Esophagus squamous epithelium (tissue), 5 donors: ENCODE measurements at regions not wholly inside any gene's neighbourhood (a gene's known extent, or its start where the extent isn't known, plus 50 kb on each side); places are given as distances from the start of the nearest gene placed in this dataset.

Source experiments
- DNase-seq: peaks from one replicate; lab custom pipeline; 2025; lab: John Stamatoyannopoulos, UW
- H3K27ac ChIP-seq, 4 donors: fragments of 200-600 bp; sonication (generic); one replicate each; pipeline ENCODE4 v1.5.1; 2016 to 2019; ENCODE audit warnings: mild to moderate bottlenecking in 1 of 4
- H3K27me3 ChIP-seq, 4 donors: fragments of 200-600 bp; sonication (generic); 1 replicate in 3 of 4; 2 replicates in 1 of 4; pipeline versions ENCODE4 v1.5.1 to v1.6.0; 2017 to 2021; ENCODE audit warnings: antibody characterized with exemption in 1 of 4
- H3K36me3 ChIP-seq, 3 donors: fragments of 200-600 bp; sonication (generic); one replicate each; pipeline ENCODE4 v1.5.1; 2016 to 2019
- H3K4me1 ChIP-seq, 3 donors: fragments of 200-600 bp; sonication (generic); one replicate each; pipeline ENCODE4 v1.5.1; 2017 to 2019
- H3K4me3 ChIP-seq, 4 donors: fragments of 200-600 bp; sonication (generic); 1 replicate in 3 of 4; 2 replicates in 1 of 4; pipeline ENCODE4 v1.5.1; 2016 to 2019; ENCODE audit warnings: mild to moderate bottlenecking in 2 of 4, moderate library complexity in 1 of 4
- H3K9me3 ChIP-seq, 3 donors: fragments of 200-600 bp; sonication (generic); one replicate each; pipeline ENCODE4 v1.5.1; 2016 to 2019
- POLR2A ChIP-seq, 4 donors: fragments of 450-650 bp; IDR thresholded peaks; one replicate each; pipeline ENCODE4 v1.6.1; 2017; ENCODE audit warnings: antibody characterized with exemption in 4 of 4, mild to moderate bottlenecking in 4 of 4, moderate library complexity in 3 of 4
- WGBS, 2 donors: methylation state at CpG; one replicate each; pipeline ENCODE4 v1.1.5; 2018; 5-methylcytosine and 5-hydroxymethylcytosine counted together
- intact Hi-C: fragments of 100-400 bp; cut with DNase I; formaldehyde crosslinking; loops from one replicate; pipeline ENCODE4 v1.15.0; 2022
- TF ChIP-seq, protein P1 (sequence below), 6 experiments: fragments of 450-650 bp in 4 of 6; fragments of 200-600 bp in 2 of 6; sonication (generic) in 2 of 6; IDR thresholded peaks; one replicate each; pipeline ENCODE4 v1.5.1; 2016 to 2019; ENCODE audit warnings: antibody characterized with exemption in 6 of 6, mild to moderate bottlenecking in 4 of 6, moderate library complexity in 4 of 6
- donor health status: DM: yes; HTN: yes; CAD: no.

DNA sequence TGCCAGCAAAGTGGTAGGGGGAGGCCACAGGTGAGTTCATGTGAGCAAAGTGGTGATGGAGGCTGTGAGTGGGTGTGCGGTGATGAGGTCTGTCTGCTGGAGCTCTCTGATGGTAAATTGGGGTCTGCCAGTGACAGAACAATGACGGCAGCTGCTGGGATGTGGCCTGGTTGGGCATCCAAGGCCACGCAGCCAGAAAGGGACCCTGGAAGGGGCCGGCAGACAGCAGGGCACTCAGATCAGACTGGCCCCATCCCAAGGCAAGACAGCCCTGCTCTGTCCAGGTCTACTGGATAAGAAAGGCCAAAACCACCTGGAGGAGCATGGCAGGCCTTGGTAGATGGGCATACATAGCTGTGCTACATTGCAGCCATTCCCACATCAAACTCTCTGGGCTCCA is 412.9 kb upstream of the RGMB start:
- WGBS, 2 donors = 84 to 90% methylated on average over 4 of the region's 4 CpGs
- Histone ChIP-seq H3K4me1 (no peaks in the 10 kb centered on the region), H3K36me3 (no peaks in the 10 kb centered on the region), H3K4me3 (no peak overlapping the region), H3K27ac (no peak overlapping the region), H3K27me3 (no peaks in the 10 kb centered on the region), H3K9me3 (peaks cover 0 to 6% (median 0%) of the 10 kb centered on the region in 3 donors)
- no peak for TF ChIP-seq POLR2A (IDR thresholded peaks at IDR 0.05)
- TF ChIP-seq, protein P1, sequence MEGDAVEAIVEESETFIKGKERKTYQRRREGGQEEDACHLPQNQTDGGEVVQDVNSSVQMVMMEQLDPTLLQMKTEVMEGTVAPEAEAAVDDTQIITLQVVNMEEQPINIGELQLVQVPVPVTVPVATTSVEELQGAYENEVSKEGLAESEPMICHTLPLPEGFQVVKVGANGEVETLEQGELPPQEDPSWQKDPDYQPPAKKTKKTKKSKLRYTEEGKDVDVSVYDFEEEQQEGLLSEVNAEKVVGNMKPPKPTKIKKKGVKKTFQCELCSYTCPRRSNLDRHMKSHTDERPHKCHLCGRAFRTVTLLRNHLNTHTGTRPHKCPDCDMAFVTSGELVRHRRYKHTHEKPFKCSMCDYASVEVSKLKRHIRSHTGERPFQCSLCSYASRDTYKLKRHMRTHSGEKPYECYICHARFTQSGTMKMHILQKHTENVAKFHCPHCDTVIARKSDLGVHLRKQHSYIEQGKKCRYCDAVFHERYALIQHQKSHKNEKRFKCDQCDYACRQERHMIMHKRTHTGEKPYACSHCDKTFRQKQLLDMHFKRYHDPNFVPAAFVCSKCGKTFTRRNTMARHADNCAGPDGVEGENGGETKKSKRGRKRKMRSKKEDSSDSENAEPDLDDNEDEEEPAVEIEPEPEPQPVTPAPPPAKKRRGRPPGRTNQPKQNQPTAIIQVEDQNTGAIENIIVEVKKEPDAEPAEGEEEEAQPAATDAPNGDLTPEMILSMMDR (IDR thresholded peaks at IDR 0.05) = no peak
- DNase-seq = no peak
- intact Hi-C loops = no loop called here

DNA sequence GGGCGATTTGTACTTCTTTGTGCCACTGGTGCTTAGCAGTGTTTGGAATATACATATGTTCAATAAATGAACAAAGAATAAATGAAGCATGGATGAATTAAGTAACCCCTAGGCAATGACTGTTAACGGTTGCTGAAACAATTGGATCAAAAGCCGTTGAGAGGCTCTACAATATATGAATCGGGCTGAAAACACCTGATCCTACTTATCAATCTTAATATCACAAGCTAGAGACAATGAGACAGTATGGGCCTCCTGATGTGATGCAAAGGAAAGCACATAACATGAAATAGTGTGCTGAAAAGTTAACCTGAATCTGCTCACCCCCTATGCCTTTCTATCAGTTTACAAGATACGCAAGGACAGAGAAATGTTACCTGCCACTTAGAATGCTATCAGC is 410.3 kb upstream of the RGMB start:
- H3K27me3 ChIP-seq = no peaks in the 10 kb centered on the region

DNA sequence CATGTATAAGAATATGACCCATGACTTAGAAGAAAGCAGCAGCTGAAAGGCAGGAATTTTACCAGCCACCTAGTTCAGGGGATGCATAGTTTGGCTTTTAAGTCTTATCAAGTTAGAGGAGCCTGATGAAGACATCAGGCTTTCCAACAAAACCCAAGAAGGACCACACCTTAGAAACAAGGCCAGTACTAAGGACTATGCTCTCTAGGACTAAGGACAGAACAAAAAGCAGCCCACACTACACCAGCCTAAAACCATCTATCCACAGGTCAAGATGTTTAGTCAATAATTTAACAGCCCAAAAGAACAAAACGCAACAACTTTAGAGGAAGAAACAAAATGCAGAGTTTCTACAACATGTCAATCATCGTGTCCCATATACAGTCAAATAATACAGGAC is 408.9 kb upstream of the RGMB start:
- DNase-seq = no peak
- no peaks in the 10 kb centered on the region for H3K9me3 ChIP-seq
- no peak overlapping the region for H3K27ac ChIP-seq
- no peaks in the 10 kb centered on the region for H3K4me1 ChIP-seq
- H3K27me3 ChIP-seq = no peaks in the 10 kb centered on the region
- TF ChIP-seq, protein P1 (IDR thresholded peaks at IDR 0.05) = no peak
- TF ChIP-seq POLR2A (IDR thresholded peaks at IDR 0.05) = no peak
- 73 to 78% methylated on average over 2 of the region's 2 CpGs for WGBS, 2 donors
- H3K4me3 ChIP-seq = no peak overlapping the region
- intact Hi-C loops = no loop called here
- no peaks in the 10 kb centered on the region for H3K36me3 ChIP-seq

More for the DNA sequence above, 410.3 kb upstream of the RGMB start:
- H3K36me3 ChIP-seq = no peaks in the 10 kb centered on the region
- intact Hi-C loops = no loop called here
- TF ChIP-seq, protein P1 (IDR thresholded peaks at IDR 0.05) = no peak
- no peak for TF ChIP-seq POLR2A (IDR thresholded peaks at IDR 0.05)
- DNase-seq = no peak
- H3K4me3 ChIP-seq = no peak overlapping the region
- no peaks in the 10 kb centered on the region for H3K4me1 ChIP-seq
- no peak overlapping the region for H3K27ac ChIP-seq
- 69 to 80% methylated on average over 5 of the region's 5 CpGs for WGBS, 2 donors
- peaks cover 0 to 6% (median 0%) of the 10 kb centered on the region in 3 donors for H3K9me3 ChIP-seq

DNA sequence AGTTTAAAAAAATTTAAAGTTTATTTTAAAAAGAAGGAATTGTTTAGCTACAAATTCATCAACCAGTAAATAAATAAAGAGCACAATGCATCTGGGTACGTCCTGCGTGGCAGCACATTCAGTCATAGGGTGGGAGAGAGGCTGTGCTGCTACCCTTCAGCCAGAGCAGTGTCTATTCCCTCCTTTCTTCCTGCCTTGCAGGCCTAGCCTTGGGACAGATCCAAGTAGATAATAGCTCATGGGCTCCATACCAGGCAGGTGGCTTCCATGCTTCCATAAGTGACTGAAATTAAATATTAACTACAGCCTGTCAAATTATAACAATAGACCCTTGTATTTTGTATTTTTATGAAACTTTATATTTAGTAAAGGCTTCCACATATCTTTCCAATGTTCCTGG is 408.3 kb upstream of the RGMB start:
- Histone ChIP-seq H3K36me3 (no peaks in the 10 kb centered on the region), H3K4me3 (no peak overlapping the region), H3K27me3 (no peaks in the 10 kb centered on the region), H3K9me3 (no peaks in the 10 kb centered on the region), H3K4me1 (no peaks in the 10 kb centered on the region), H3K27ac (no peak overlapping the region)
- intact Hi-C loops = no loop called here
- no peak for TF ChIP-seq POLR2A (IDR thresholded peaks at IDR 0.05)
- TF ChIP-seq, protein P1 (IDR thresholded peaks at IDR 0.05) = no peak
- 77 to 79% methylated on average over 2 of the region's 2 CpGs for WGBS, 2 donors
- DNase-seq = no peak

DNA sequence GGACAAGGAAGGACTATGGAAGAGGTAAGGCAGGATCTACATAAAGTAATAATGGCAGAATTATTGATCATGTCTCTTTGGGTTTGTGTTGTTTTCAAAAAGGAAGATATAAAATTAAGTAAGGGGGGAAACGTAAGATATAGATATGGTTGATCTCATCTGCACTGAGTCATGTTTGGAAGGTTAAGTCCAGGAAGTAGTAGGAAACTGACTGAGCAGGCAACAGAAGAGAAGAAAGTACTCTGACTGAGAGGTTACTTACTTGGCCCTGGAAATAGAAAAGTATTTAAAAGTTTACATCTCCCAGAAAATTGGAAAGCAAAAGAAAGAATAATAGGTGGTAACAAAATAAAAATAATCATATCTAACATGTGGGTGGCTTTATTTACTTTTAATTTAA is 405.3 kb upstream of the RGMB start:
- intact Hi-C loops = no loop called here
- WGBS, 2 donors = 42 to 46% methylated on average over 1 of the region's 1 CpG
- Histone ChIP-seq H3K9me3 (no peaks in the 10 kb centered on the region), H3K27me3 (no peaks in the 10 kb centered on the region), H3K4me3 (no peak overlapping the region), H3K36me3 (no peaks in the 10 kb centered on the region), H3K4me1 (no peaks in the 10 kb centered on the region), H3K27ac (no peak overlapping the region)
- no peak for TF ChIP-seq POLR2A (IDR thresholded peaks at IDR 0.05)
- TF ChIP-seq, protein P1 (IDR thresholded peaks at IDR 0.05) = no peak
- DNase-seq = no peak
